Stimulated activated CD8-positive, alpha-beta memory T cell treated with anti-CD3 and anti-CD28 coated beads, Interleukin-7, amount 100 ng/mL, for 48 hours (primary cell): ENCODE measurements at regions not wholly inside any gene's neighbourhood (a gene's known extent, or its start where the extent isn't known, plus 50 kb on each side); places are given as distances from the start of the nearest gene placed in this dataset.

ENCODE experiments used
- DNase-seq, 2 donors: peaks; one replicate each; pipeline ENCODE4 v3.0.0-alpha.2; 2020; ENCODE audit warnings: low read depth in 1 of 2; ENCODE audit errors: extremely low read depth in 1 of 2

- DNase-seq = no peak
These were observed 405.6 kb downstream of the XPNPEP1 start for GRCh38 chr10:109517748-109518147.

DNA sequence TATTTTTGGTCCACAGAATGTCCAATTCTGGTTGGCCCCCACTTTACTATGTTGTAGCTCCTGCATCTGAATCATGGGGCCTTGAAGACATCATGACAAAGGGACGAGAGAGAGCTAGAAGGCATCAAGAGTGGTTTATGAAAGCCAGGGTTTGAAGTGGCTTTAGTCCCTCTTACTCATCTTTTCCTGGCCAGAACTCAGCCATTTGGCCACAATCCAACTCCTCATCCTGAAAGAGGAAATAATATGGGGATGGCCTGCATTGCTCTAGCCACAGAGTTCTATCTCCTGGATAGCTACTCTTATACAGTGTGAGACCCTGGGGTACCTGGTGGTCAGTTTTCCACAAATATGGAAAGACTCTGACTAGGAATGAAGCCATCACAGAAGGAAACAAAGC lies 418.9 kb downstream of the XPNPEP1 start:
- DNase-seq = no peak

DNA sequence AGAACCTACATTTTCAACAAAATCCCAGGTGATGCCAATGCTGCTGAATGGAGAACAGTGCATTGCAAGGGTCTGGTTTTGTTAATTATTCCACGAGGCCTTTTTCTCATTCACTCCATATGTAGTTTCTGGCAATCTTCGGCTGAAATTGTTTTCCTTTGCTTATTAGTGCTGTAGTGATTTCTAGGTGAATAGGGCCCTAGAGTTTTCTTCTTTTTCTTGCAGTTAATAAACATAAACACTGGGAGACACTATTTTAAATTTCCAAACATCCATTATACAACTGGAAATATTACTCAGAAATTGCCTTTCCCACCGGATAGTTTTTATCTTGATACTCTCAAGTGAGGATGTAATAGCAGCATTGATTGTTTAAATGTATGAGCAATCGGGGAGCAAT lies 435.6 kb downstream of the XPNPEP1 start:
- DNase-seq = no peak

DNA sequence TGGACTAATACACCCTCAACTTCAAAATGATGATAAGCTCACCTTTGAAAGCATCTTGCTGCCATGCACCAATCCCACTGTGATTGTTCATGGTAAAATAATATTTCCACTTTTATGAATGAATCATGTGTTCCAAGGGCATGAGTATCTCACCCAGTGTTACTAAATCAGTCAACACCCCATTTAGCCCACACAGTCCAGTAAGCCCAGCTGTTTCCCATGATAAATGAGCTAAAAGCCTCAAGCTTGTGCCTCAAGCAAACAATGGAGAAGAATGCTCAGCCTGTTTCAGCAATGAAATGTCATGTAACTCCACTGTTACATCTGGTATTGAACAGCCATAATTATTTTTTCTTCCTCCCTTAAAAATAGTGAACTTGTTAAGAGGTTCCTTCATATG lies 442.5 kb downstream of the XPNPEP1 start:
- DNase-seq = no peak

DNA sequence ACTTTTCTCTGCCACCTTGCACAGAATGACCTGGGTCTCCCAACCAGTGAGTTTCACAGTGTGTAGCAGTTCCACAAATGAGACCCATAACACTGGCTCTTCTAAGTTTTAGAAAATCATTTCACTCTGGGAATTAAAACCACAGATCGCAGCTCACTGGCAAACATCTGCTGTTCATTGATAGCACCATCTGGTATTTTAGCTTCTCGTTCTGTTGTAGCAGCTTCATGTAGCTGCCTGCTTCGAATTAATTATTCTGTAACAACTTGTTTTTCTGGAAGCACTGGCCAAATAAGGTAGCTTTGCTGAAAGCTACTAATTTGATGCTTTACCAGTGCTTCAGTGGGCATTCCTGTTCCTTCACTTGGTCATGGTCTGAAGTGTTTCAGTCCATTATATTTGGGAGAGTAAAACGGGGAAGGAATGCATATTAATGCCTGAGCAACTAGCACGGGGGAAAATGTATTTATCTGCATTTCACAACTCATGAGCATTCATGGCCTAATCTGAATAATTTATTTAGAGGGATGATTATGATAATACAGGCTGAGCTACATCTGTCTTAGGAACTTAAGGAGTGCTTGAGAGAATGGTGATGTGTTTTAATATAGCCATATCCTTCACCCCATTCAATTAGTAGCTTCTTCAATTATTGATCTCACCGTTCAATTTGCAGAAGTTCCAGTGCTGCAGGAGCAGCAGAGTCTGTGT lies 447.4 kb downstream of the XPNPEP1 start:
- no peak for DNase-seq

- no peak for DNase-seq
These were observed 448.5 kb downstream of the XPNPEP1 start for GRCh38 chr10:109474812-109475211.

GRCh38 chr10:109474261-109474660 lies 449.1 kb downstream of the XPNPEP1 start:
- no peak for DNase-seq

DNA sequence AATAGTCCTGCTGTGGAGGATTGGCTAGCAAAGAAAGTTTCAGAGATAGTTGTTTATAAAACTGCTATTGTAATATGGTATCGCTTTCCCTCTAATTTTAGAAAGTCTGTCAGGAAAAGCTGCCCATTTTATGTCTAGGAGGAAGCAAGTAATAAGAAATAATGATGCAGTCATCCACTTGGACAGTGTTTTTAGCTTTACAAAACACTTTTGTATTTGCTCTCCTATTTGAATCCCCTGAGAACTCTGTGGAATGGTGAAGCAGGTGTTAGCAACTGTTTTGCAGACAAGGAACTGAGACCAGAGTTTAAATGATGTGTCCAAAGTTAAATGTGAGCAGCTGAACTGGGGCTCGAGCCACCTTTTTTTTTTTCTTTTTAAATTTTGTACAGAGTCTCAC lies 455.8 kb downstream of the XPNPEP1 start:
- no peak for DNase-seq

GRCh38 chr10:109464949-109465348 lies 458.4 kb downstream of the XPNPEP1 start:
- no peak for DNase-seq

DNA sequence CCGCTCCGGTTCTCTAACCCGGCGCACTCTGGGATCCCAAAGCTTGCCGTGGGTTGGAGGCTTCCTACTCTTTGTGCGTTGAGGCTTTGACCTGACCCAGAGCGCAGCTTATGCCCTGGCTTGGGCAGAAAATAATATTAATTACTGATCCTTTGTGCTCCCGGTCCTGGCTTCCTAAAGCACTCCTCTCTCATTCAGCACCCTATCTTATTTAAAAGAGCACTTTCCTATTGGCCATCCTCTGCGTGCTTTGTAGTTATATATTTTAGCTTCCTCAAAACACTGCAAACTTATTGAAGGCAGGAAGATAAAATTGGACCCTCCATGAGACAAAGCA lies 466.0 kb downstream of the XPNPEP1 start:
- DNase-seq = no peak

DNA sequence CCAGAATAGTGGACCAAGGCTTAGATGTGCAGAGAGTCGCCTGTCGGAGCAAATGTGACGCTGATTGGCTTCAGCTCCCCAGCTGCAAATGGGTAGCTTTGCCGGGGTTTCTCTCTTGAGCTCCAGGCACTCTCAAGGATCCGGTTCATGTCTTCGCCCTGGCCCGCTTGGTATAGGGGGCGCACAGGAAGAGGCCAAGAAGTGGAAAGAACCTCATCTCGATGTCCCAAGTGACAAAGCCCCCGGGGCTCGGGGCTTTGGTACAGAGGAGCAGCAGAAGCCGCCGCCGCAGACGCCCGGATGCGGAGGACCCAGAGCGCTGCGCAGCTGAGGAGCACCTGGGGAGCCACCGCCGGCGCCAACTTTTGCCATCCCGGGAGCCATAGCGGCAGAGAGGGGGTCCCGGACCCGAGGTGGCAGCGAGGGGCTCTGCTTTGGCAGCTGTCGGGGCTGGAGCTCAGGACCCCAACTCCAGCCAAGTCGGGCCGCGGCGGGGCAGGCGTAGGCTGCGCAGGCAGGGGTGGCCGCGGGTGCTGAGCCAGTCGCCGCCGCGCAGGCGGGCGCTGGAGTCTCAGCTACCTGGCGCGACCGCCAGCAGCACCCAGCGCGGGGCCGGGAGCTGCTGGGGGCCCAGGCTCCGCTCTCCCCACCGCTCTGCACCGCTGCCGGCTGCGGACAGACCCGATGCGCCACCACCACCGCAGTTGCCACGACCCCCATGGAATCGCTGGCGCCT lies 466.6 kb downstream of the XPNPEP1 start:
- DNase-seq = no peak

DNA sequence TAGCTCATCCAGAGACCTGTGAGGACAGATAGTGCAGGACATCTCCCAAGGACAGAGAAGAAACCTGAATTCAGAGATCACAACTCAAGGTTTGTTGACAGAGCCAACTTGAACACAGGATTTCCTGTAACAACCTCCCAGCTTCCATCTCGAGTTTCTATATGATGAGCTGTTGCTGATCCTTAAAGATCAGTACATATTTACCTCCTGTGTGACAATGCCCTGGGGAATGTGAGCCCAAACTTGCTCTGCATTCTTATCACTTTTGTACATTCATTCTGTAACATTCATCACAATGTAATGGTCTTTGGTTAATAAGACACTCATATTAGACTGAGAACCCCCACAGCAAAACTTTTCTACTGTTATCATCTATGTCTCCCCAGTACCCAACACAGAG lies 468.6 kb downstream of the XPNPEP1 start:
- DNase-seq = no peak

DNA sequence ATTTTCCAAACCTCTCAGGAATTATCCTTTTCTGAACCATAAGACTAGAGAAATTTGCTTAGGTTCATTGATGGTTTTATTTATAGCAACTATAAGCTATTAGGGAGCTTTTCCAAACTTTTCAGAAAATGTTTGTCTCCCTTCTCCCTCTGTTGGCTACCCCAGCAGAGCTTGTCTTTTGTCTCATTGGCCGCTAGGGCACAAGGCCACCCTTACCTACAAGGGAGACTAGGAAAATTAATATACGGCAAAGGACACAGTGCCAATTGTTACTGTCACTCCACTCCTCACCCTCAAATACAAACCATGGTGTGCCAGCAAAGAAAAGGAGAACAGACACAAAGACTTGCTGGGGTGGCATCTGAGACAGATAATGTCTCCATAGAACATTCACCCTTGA lies 471.4 kb downstream of the XPNPEP1 start:
- no peak for DNase-seq

GRCh38 chr10:109450702-109451101 lies 472.6 kb downstream of the XPNPEP1 start:
- DNase-seq = no peak

- DNase-seq = no peak
These were observed 489.9 kb downstream of the XPNPEP1 start for GRCh38 chr10:109433434-109433833.

- no peak for DNase-seq
These were observed 491.0 kb downstream of the XPNPEP1 start for GRCh38 chr10:109432281-109432680.

- DNase-seq = no peak
These were observed 492.5 kb downstream of the XPNPEP1 start for GRCh38 chr10:109430799-109431198.

DNA sequence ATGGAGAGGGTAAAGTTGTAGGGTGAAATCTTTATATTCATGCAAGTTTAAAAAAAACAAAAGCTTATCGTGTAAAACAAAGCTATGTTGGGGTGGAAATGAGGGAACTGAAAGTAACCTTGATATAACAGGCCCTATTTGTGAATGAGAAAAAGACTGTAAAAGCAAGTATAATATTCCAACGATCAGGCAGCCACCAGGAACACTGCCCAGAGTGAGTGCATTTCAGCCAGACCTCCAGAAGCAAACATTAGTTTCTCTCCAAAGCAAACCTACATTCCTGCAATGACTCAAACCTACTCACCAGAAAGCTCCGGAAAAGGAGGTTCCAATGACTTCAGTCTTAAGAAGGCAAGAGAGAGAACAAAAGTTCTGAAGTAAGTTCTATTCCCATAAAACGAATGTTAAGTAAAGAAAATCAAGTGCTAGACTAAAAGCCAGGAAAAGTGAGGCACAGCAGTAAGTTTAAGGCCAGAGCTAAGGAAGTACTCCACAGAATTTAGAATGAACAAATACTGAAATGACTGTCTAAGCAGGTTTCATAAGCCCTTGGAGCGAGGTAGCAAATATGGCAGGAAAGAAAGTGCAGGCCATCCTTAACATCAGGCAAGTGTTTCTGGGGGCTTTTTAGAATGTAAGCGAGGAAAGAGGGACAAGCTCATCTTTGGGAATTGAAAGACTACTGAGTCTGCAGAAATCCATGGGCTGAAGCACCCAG lies 493.1 kb downstream of the XPNPEP1 start:
- DNase-seq = no peak

- no peak for DNase-seq
These were observed 494.4 kb downstream of the XPNPEP1 start for GRCh38 chr10:109428775-109429491.

DNA sequence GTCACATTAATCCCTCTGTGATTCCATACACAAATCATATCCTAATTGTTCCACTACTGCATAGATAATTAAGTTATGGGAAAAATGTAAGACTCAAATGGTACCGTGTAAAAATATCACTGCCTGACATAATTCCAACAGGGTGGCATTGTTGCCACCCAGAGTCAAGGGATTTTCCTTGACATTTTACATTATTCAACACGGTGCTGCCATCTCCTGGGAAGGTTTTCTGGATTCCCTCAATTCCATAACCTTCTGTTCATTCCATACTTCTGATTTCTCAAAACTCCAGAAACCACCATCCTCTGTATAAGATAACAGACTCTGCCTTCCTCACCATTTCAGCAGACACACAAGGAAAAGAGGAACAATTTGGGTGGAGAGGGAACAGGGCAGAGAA lies 495.9 kb downstream of the XPNPEP1 start:
- no peak for DNase-seq

- no peak for DNase-seq
These were observed 496.3 kb downstream of the XPNPEP1 start for GRCh38 chr10:109426987-109427386.
